Hepatocyte (in vitro differentiated cells): ENCODE measurements at regions not wholly inside any gene's neighbourhood (a gene's known extent, or its start where the extent isn't known, plus 50 kb on each side); places are given as distances from the start of the nearest gene placed in this dataset.

Experiments used
- DNase-seq: peaks from one replicate; pipeline ENCODE4 v3.0.0-alpha.2; 2016; ENCODE audit warnings: low spot score
- H2AFZ ChIP-seq: fragments of 200-600 bp; sonication (generic); 2 replicates; pipeline ENCODE4 v1.6.0; 2016; ENCODE audit warnings: antibody characterized with exemption, mild to moderate bottlenecking
- H3K27ac ChIP-seq: fragments of 200-600 bp; sonication (generic); 2 replicates; pipeline ENCODE4 v1.5.1; 2016; ENCODE audit warnings: mild to moderate bottlenecking
- H3K27me3 ChIP-seq: fragments of 200-600 bp; sonication (generic); 2 replicates; pipeline ENCODE4 v1.6.1; 2016
- H3K36me3 ChIP-seq: fragments of 200-600 bp; sonication (generic); replicated peaks from 2 replicates; pipeline ENCODE4 v1.5.1; 2016; ENCODE audit warnings: low read depth; ENCODE audit not compliant: insufficient read depth
- H3K4me1 ChIP-seq: fragments of 200-600 bp; sonication (generic); 2 replicates; pipeline ENCODE4 v1.5.1; 2016; ENCODE audit warnings: mild to moderate bottlenecking, moderate library complexity; ENCODE audit not compliant: insufficient read depth
- H3K4me2 ChIP-seq: fragments of 200-600 bp; sonication (generic); 2 replicates; pipeline ENCODE4 v1.6.0; 2016
- H3K4me3 ChIP-seq: fragments of 200-600 bp; sonication (generic); 2 replicates; pipeline ENCODE4 v1.5.1; 2016; ENCODE audit warnings: mild to moderate bottlenecking
- H3K79me2 ChIP-seq: fragments of 200-600 bp; sonication (generic); 2 replicates; pipeline ENCODE4 v1.6.0; 2017; ENCODE audit warnings: mild to moderate bottlenecking
- H3K9me2 ChIP-seq: fragments of 200-600 bp; sonication (generic); replicated peaks from 2 replicates; pipeline ENCODE4 v1.6.0; 2017; ENCODE audit warnings: mild to moderate bottlenecking; ENCODE audit not compliant: insufficient read depth
- H3K9me3 ChIP-seq: fragments of 200-600 bp; sonication (generic); 2 replicates; pipeline ENCODE4 v1.5.1; 2016; ENCODE audit warnings: low read depth, mild to moderate bottlenecking
- H4K20me1 ChIP-seq: fragments of 200-600 bp; sonication (generic); 2 replicates; pipeline ENCODE4 v1.6.0; 2016; ENCODE audit warnings: mild to moderate bottlenecking; ENCODE audit not compliant: insufficient read depth, poor library complexity, severe bottlenecking
- EZH2 ChIP-seq: fragments of 200-600 bp; sonication (generic); IDR thresholded peaks from 2 replicates; pipeline ENCODE4 v1.6.1; 2016; ENCODE audit warnings: antibody characterized with exemption, mild to moderate bottlenecking, borderline replicate concordance
- EZH2phosphoT487 ChIP-seq: fragments of 200-600 bp; sonication (generic); IDR thresholded peaks from one replicate; pipeline ENCODE4 v1.6.1; 2018; ENCODE audit warnings: antibody characterized with exemption, mild to moderate bottlenecking, low read depth, moderate library complexity; ENCODE audit not compliant: unreplicated experiment, severe bottlenecking
- WGBS: methylation state at CpG from one replicate; pipeline ENCODE4 v1.1.6; 2016; ENCODE audit warnings: low lambda C conversion rate; ENCODE audit errors: missing lambda C conversion rate; 5-methylcytosine and 5-hydroxymethylcytosine counted together
- TF ChIP-seq, protein P1 (sequence below): fragments of 200-600 bp; sonication (generic); IDR thresholded peaks from 2 replicates; pipeline ENCODE4 v1.5.1; 2016; ENCODE audit warnings: antibody characterized with exemption, mild to moderate bottlenecking; ENCODE audit not compliant: poor library complexity

GRCh38 chr10:130232166-130233034 is 96.2 kb downstream of the GLRX3 start:
- WGBS = 84% methylated on average over 27 of the region's 28 CpGs
- Histone ChIP-seq H2AFZ (no peak overlapping the region), H3K4me3 (no peak overlapping the region), H4K20me1 (no peaks in the 10 kb centered on the region), H3K27me3 (no peaks in the 10 kb centered on the region), H3K79me2 (no peaks in the 10 kb centered on the region), H3K4me2 (no peak overlapping the region), H3K27ac (no peak overlapping the region), H3K36me3 (no peaks in the 10 kb centered on the region), H3K9me3 (no peaks in the 10 kb centered on the region), H3K4me1 (no peaks in the 10 kb centered on the region), H3K9me2 (no peaks in the 10 kb centered on the region)
- no peak for TF ChIP-seq EZH2phosphoT487
- no peak for TF ChIP-seq EZH2
- TF ChIP-seq, protein P1, sequence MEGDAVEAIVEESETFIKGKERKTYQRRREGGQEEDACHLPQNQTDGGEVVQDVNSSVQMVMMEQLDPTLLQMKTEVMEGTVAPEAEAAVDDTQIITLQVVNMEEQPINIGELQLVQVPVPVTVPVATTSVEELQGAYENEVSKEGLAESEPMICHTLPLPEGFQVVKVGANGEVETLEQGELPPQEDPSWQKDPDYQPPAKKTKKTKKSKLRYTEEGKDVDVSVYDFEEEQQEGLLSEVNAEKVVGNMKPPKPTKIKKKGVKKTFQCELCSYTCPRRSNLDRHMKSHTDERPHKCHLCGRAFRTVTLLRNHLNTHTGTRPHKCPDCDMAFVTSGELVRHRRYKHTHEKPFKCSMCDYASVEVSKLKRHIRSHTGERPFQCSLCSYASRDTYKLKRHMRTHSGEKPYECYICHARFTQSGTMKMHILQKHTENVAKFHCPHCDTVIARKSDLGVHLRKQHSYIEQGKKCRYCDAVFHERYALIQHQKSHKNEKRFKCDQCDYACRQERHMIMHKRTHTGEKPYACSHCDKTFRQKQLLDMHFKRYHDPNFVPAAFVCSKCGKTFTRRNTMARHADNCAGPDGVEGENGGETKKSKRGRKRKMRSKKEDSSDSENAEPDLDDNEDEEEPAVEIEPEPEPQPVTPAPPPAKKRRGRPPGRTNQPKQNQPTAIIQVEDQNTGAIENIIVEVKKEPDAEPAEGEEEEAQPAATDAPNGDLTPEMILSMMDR = no peak
- no peak for DNase-seq

GRCh38 chr10:130233035-130233360 is 96.8 kb downstream of the GLRX3 start:
- 65% methylated on average over 14 of the region's 14 CpGs for WGBS
- Histone ChIP-seq H3K79me2 (no peaks in the 10 kb centered on the region), H3K9me2 (no peaks in the 10 kb centered on the region), H3K27me3 (no peaks in the 10 kb centered on the region), H3K4me3 (no peak overlapping the region), H3K9me3 (no peaks in the 10 kb centered on the region), H3K4me1 (no peaks in the 10 kb centered on the region), H3K36me3 (no peaks in the 10 kb centered on the region), H3K27ac (no peak overlapping the region), H4K20me1 (no peaks in the 10 kb centered on the region), H2AFZ (no peak overlapping the region), H3K4me2 (no peak overlapping the region)
- no peak for DNase-seq
- TF ChIP-seq, protein P1 = no peak
- TF ChIP-seq EZH2phosphoT487 = no peak
- no peak for TF ChIP-seq EZH2

- H3K4me3 ChIP-seq = no peak overlapping the region
- no peak overlapping the region for H2AFZ ChIP-seq
- no peak overlapping the region for H3K4me2 ChIP-seq
- no peak overlapping the region for H3K27ac ChIP-seq
- no peaks in the 10 kb centered on the region for H3K27me3 ChIP-seq
- no peaks in the 10 kb centered on the region for H3K79me2 ChIP-seq
- DNase-seq = no peak
- no peaks in the 10 kb centered on the region for H3K36me3 ChIP-seq
- no peak for TF ChIP-seq EZH2phosphoT487
- no peak for TF ChIP-seq EZH2
- TF ChIP-seq, protein P1 = no peak
- no peaks in the 10 kb centered on the region for H3K9me3 ChIP-seq
- H3K9me2 ChIP-seq = no peaks in the 10 kb centered on the region
- H3K4me1 ChIP-seq = no peaks in the 10 kb centered on the region
- H4K20me1 ChIP-seq = no peaks in the 10 kb centered on the region
- 57% methylated on average over 8 of the region's 8 CpGs for WGBS
Measured at GRCh38 chr10:130233426-130233825, 97.2 kb downstream of the GLRX3 start.
